GM12878 (cell line): ENCODE measurements at regions not wholly inside any gene's neighbourhood (a gene's known extent, or its start where the extent isn't known, plus 50 kb on each side); places are given as distances from the start of the nearest gene placed in this dataset.

Experiments used
- BCLAF1 ChIP-seq: fragments of 450-650 bp; IDR thresholded peaks from 2 replicates; pipeline ENCODE4 v1.6.1; 2017; ENCODE audit warnings: antibody characterized with exemption, mild to moderate bottlenecking, moderate library complexity
- CHD2 ChIP-seq: IDR thresholded peaks from 2 replicates; pipeline ENCODE4 v1.6.1; 2011; ENCODE audit warnings: low read depth, low read length, improper control_type of control experiment, borderline replicate concordance
- CREM ChIP-seq: IDR thresholded peaks from 2 replicates; pipeline ENCODE4 v1.6.1; 2014; ENCODE audit warnings: antibody characterized with exemption, low read depth
- IKZF2 ChIP-seq, 2 experiments: fragments of 450-650 bp; IDR thresholded peaks; 2 replicates each; pipeline ENCODE4 v1.6.1; 2017; ENCODE audit warnings: mild to moderate bottlenecking in 2 of 2, moderate library complexity in 2 of 2
- ZBTB33 ChIP-seq: fragments of 450-650 bp; IDR thresholded peaks from 2 replicates; pipeline ENCODE4 v1.6.1; 2017; ENCODE audit warnings: mild to moderate bottlenecking
- ZNF687 ChIP-seq: fragments of 450-650 bp; IDR thresholded peaks from 2 replicates; pipeline ENCODE4 v1.6.1; 2017; ENCODE audit warnings: mild to moderate bottlenecking, moderate library complexity

DNA sequence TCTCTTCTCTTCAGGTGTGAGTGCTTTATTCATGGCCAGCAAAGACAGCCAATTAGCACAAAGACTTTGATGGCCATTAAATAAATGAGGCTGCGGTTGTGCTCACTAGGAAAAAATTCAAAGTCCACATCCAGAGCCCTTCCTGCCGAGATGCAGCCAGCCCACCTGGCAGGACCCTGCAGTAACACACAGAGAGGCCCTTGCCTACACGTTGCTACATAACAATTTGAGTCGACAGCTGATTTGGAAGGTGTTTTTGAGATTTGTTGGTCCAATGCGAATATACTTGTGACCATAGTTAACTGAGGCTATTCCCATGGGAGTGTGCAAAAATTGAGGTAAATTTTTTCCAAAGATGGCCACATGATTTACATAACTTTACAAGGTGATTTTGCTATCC, 605.4 kb upstream of the HTR1E start (continued):
- TF ChIP-seq ZBTB33 = no peak
- no peak for TF ChIP-seq CREM
- no peak for TF ChIP-seq ZNF687
- TF ChIP-seq BCLAF1 = no peak
- TF ChIP-seq IKZF2 (IDR thresholded peaks at IDR 0.05) = no peak
- no peak for TF ChIP-seq CHD2
